Gastroesophageal sphincter (tissue), 3 donors: ENCODE measurements at regions not wholly inside any gene's neighbourhood (a gene's known extent, or its start where the extent isn't known, plus 50 kb on each side); places are given as distances from the start of the nearest gene placed in this dataset.

Experiments used
- CTCF ChIP-seq, 4 experiments: fragments of 200-600 bp in 2 of 4; fragments of 450-650 bp in 2 of 4; sonication (generic) in 1 of 4; IDR thresholded peaks; one replicate each; pipeline ENCODE4 v1.5.1; 2017 to 2019; ENCODE audit warnings: antibody characterized with exemption in 4 of 4, mild to moderate bottlenecking in 2 of 4, moderate library complexity in 2 of 4
- POLR2AphosphoS5 ChIP-seq: sonication (generic); formaldehyde crosslinking; IDR thresholded peaks from one replicate; pipeline ENCODE4 v1.6.1; 2017; ENCODE audit warnings: antibody characterized with exemption

GRCh38 chr4:20451986-20452385 lies 200.3 kb downstream of the SLIT2 start:
- TF ChIP-seq CTCF (IDR thresholded peaks at IDR 0.05) (no peak), POLR2AphosphoS5 (no peak)
